ENCODE measurements at regions not wholly inside any gene's neighbourhood (a gene's known extent, or its start where the extent isn't known, plus 50 kb on each side); places are given as distances from the start of the nearest gene placed in this dataset.

DNA sequence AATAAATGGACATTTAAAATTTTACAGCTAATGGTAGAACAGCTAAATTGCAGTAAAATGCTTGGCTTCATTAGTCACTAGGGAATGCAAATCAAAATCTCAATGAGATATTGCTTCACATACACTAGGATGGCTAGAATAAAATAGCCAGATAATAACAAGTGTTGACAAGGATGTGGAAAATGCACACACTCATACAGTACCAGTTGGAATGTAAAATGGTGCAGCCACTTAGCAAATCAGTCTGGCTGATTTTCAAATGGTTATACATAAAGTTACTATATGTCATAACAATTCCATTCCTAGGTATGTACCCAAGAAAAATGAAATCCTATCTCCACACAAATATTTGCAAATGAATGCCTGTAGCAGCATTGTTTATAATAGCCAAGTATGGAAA lies 452.1 kb downstream of the HDGFL1 start:
- no peak for DNase-seq (ENCODE audit: low spot score)

DNA sequence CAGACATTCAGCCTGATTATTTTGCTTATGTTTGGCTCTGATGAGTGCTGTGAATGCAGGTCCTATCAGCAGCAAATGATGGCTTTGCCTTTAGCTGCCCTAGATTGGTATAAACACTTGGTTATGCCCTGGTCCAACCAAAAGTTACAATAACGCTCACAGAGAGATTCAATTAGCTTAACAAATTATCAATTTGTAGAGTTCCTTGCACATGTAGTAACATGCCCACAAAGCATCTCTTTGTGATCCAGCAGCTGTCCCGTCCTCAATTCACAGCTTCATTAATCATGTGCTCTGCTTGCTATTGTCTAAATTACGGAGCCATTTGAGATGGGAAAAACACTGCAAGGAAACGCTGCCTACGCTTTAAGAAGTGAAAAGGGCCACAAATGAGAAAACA lies 457.9 kb downstream of the HDGFL1 start:
- DNase-seq (ENCODE audit: low spot score) = no peak

DNA sequence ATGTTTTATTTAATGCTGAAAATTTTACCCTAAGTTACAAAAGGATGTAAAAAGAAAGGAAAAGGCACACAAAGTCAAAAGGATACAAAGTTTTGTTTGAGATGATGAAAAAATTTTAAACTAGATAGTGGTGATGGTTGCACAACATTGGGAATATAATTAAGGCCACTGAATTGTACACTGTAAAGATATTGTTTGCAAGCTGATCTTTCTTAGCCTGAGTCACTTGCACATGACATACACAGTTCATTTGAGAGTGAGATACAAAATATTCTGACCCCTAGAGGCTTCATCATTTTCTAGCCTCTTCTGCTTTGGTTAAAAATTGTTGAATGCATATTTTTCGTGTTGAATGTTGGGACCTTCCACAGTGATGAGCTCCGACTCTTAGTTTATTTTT lies 462.6 kb downstream of the HDGFL1 start:
- no peak for DNase-seq (ENCODE audit: low spot score)

DNA sequence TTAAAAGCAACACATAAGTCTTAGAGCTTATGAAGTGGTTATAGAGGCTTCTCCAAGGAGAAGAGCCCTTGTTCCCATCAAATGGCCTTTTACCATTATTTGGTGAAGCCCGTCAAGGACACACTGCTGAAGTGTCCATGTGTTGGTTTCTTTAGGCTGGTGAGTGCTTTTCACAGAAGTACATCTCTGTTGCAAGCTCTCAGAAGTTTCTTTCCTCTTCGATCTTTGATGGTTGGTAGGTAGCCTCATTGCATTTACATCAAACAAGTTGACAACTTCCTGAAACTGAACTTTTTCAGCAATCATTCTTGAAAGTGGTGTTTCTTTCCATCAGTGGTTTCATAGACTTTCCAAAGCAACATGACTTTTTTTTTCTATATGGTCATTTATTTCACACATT lies 465.6 kb downstream of the HDGFL1 start:
- DNase-seq (ENCODE audit: low spot score) = no peak

DNA sequence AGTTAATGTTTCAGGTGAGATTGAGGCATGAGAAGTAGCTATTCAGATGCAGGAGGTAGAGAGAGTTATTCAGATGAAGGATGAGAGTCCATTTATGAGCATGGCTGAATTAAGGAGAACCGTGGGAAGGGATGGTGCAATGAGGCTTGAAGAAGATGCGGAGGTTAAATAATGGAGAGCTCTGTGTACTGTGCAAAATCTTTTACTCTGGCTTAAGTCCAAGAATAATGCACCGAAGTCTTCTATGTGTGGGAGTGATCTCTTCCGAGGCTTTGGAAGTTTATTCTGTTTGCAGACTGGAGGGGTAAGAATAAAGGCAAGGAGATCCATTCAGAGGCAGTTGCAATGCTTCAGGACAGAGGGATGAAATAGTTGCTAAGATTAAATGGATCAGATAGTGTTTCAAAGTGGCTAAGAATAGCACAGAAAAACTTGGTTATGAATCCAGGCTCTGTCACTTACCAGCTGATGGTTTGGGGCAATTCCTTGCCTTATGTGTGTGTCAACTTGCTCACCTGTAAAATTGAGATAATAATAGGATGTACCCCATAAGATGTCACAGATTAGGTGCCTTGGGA lies 467.1 kb downstream of the HDGFL1 start:
- no peak for DNase-seq (ENCODE audit: low spot score)

DNA sequence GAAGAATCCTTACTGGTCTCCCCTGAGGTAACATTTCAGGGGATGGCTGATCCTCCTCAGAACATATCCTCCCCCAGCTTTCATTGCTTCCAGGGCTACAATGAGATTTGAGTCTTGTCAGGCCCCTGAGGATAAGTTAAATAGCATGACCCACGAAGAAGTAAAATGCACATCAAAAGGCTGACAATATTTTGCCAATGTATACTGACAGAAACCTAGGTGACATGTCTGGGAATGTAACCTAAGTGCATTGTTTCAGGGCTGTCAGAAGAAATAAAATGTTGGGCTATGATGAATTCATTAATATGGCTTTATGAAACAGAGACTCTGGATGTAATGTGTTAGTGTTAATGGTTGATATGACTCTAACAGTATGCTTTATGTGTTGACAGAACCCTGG lies 471.5 kb downstream of the HDGFL1 start:
- DNase-seq (ENCODE audit: low spot score) = no peak

DNA sequence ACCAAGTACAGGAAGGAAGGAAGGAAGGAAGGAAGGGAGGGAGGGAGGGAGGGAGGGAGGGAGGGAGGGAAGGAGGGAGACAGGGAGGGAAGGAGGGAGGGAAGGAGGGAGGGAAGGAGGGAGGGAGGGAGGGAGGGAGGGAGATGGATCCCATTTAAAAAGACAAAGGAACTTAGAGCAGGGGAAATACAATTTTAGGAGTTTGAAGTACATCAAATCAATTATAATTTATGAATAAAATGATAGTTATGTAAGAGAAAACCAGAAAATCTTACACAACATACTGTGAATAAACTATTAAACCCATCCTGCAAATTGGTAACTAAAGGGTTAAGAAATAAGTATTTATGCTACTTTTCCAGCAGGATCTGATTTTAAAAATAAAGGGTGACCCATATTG lies 475.9 kb downstream of the HDGFL1 start:
- DNase-seq (ENCODE audit: low spot score) = no peak

DNA sequence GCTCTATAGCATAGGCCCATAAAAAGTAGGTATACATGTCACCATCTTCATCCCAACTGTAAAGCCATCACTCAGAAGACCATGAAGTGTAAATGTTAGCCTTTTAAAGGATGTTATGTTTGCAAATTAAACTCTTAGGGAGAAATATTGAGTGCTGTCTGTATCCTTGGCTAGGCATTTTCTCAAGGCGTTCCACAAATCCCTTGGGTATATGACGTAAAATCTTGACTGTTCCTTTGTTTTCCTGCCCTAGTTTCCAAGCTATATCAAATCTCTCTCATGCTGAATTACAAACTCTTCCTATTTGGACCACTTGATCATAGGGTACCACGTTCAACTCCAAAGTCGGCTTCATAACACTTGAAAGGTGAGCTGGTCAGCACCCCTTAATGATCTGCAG lies 486.2 kb downstream of the HDGFL1 start:
- DNase-seq (ENCODE audit: low spot score) = no peak

DNA sequence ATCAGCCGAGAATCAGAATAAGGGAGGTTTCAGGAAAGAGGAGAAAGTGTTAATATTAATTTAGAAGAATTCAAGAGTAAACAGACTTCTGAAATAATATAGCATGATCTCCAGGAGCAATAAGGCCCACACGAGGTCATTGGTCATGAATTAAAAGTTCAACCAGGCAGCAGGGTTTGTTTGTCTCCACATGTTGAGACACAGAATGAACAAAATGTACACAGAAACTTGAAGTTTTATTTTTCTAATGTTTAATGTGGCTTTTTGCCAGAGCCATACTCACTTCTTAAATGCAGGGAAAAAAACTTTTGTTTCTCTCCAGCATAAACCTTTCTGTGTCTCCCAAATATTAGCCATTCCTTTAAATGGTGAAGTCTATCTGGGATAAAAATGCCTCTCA lies 504.5 kb downstream of the HDGFL1 start:
- no peak for DNase-seq (ENCODE audit: low spot score)

DNA sequence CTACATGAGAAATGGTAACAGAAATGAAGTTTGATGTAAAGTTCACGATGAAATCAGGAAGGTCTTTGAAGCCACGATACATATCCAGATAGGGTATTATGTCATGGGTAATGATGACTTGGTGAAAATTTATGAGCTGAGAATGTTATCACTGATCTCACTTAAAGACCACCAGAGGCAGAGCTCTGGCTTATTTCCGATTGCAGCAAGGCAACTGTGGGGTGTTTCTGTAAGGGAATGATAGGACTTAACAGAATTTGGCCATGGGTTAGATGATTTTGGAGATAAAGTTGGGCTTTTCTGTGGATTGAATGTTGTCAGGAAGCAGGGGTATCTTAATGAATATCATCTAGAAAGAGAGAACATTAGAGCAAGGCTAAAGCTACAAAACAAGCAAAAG lies 508.4 kb downstream of the HDGFL1 start:
- no peak for DNase-seq (ENCODE audit: low spot score)

DNA sequence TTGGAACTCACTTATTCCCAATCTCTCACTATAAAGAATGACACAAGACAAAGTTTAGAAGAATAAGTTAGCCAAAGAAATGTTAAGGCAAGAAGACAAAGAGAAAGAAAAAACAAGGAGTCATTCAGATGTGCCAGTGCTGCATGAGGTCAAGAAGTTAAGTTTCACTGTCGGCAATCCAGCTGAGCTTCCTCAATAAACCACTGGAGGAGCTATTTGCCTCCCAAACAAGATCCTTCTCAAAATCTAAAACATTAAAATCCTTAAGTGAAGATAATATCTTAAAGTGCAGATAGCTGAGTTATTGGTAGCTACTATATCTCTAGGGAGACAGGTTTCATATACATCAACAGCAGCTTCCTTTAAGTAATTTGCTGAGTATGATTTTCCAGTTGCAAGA lies 512.3 kb downstream of the HDGFL1 start:
- DNase-seq (ENCODE audit: low spot score) = no peak

DNA sequence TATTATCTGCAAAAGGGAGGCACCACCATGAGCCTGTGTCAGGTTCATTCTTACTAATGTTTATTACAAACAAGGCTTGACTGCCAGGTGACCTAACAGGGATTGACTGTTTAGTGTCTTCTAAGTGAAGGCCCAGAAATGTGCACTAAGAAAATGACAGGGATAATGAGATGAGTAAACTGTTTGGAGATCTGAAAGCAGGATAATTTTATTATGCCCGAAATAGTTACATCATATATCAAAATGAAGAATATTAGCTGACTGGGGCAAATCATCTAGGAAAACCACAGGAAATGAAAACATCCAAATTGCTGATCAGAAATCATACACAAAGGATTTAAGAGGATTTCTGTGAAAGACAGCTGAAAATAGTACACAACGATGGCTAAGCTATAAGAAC lies 516.7 kb downstream of the HDGFL1 start:
- DNase-seq (ENCODE audit: low spot score) = no peak

DNA sequence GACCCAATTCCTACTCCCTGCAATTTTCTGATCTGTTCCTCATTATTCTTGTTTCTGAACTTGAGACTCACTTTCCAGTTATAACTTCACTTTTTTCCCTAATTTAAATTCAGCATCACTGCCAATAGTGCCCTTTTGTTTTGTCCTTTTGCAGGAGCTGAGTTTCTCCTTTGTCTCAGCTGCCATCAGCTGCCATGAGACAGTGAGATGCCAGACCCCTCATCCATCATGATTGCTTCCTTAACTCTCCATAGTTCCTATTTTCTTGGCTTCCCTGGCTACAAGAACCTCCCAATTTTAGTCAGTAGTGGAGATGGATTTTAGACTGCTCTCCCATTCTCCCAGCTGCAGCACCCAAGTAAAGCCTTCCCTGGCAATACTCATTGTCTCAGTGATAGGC lies 518.1 kb downstream of the HDGFL1 start:
- DNase-seq (ENCODE audit: low spot score) = no peak

DNA sequence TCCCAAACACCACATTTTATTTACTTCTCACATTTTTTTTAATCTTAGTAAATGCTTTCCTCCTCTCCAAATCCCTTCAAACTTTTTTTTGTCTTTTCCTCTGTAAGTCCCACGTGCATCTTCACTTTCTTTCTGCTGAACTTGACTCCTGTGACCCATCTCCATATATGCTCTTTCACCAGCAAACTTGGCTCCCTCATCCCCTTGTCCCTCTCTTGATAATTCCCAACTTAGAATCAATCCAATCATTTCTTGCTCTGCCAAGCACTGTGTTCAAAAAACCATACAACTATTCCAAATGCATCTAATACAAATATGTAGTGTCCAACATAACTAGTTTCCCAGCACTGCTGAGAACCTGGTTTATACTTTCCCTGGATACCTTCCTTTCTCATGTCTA lies 519.4 kb downstream of the HDGFL1 start:
- no peak for DNase-seq (ENCODE audit: low spot score)

DNA sequence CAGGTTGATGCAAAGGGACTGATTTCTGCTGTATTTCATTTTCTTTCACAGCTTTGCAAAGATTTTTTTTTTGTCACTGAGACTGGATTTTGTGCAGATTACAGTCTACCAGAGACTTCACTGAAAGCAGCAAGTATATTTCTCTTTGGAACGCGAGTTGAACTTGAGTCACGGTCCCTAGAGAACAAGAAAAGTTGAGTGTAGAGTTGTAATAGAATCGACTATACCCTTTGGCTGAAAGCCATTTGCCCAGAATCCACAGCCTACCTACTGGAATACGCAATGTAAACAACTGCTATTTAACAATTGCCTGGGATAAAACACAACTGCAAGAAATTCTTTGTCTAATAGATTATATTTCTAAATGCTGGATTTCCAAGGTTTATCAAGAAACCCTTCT lies 520.6 kb downstream of the HDGFL1 start:
- no peak for DNase-seq (ENCODE audit: low spot score)

DNA sequence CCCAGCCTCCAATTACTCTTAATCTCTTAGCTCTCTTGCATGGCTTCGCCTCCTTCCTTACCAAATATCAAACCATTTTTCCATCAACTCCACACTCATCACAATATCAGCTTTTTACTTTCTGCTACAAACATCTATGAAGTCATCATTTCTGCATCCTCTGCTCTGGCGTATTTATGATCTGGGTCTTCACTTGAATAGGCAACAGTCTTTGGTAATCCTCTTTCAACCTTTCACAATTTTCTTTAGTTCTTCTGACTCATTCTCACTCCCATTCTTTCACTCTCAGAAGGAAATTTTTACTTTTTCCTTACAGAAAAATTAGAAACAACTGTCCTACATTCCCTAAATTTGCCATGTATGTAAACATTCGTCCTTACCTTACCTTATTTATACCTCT lies 522.4 kb downstream of the HDGFL1 start:
- DNase-seq (ENCODE audit: low spot score) = no peak

DNA sequence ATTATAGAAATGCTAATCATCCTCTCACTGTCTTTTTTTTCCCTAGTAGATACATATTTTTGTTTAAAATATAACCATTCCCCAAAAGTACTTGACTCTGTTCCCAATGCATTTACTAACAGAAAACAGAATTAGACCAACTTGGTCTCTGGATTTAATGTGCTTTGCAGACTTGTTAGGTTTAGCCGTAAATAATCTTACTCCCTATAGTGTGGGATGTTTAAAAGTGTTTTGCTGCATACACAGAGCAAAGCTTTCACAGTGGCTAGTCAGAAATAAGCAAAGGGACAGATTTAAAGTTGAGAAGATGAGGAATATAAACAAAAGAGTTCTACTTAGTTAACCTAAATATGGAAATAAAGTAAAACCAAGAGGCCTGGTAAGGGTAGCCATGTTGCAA lies 527.5 kb downstream of the HDGFL1 start:
- DNase-seq (ENCODE audit: low spot score) = no peak

DNA sequence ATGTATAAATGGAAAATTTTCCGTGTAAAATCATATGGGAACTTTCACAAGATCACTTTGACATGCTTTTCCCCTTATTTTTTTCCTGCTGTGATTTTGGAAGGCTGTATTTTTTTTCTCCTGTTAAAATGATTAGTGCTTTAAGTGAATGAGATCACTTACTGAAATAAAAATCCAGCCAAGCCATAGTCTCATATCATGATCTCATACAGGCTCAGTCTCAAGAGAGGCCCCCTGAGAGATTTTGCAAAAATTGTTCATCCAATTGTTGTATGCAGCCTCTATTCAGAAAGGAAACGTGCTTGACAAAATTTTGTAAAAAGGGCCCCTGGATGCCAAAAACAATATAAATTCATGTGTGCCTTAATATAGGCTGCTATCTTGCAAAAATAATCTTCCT lies 528.2 kb downstream of the HDGFL1 start:
- no peak for DNase-seq (ENCODE audit: low spot score)

DNA sequence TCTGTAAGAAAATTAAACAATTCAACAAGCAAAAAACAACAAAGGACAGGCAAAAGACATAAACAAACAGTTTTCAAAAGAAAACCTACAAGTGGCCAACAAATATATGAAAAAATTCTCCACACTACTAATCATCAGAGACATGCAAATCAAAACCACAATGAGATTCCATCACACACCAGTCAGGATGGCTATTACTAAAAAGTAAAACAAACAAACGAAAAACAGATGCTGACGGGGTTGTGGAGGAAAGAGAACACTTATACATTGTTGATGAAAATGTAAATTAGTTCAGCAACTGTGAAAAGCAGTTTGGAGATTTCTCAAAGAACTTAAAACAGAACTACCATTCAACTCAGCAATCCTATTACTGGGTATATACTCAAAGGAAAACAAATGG lies 537.6 kb downstream of the HDGFL1 start:
- DNase-seq (ENCODE audit: low spot score) = no peak

DNA sequence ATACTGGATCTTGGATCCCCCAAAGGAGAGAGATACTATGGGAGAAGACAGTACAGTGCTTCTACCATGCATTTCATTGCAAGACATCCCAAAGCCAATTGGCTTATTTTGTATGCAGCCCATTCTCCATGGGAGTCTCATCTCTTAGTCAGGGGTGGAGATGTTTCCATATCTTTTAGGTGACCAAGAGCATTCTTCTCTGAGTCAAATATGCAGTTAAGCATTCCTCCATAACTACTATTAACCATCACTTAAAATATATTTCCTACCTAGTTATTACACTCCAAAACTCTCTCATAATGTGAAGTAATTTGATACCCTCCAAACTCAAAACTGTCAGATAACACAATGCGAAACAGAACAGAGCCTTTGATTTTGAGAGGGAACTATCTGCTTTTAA lies 542.6 kb downstream of the HDGFL1 start:
- no peak for DNase-seq (ENCODE audit: low spot score)

DNA sequence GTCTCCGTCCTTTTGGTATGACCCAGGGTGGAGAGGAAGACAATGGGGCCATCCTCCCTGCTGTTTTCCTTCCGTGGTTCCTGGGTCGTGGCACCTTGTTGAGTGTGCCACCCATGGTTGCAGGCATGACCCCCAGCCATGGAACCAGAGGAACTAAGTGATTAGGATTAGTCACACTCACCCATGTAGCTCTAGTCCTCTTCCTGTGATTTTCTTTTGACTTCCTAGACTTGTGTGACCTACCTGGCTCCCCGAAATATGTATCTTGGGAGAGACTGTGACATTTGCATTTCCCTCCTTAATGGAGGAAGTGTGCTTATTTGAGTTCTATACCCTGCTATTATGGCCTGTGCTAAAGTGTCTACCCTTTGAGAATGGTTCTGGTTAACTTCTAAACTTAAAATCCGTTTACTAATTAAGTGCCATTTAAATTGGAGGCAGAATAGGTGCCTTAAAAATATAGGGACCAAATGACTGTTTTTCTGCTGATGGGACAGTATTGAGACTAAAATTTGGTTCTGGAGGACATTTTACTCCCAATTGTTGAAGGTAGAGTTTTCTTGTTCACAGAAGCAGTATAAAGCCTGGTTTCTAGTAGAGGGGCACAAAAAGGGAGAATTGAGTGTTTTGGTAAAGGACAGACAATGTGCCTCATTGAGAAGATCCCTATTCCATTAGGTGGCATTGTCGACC lies 545.6 kb downstream of the HDGFL1 start:
- DNase-seq (ENCODE audit: low spot score) = no peak

DNA sequence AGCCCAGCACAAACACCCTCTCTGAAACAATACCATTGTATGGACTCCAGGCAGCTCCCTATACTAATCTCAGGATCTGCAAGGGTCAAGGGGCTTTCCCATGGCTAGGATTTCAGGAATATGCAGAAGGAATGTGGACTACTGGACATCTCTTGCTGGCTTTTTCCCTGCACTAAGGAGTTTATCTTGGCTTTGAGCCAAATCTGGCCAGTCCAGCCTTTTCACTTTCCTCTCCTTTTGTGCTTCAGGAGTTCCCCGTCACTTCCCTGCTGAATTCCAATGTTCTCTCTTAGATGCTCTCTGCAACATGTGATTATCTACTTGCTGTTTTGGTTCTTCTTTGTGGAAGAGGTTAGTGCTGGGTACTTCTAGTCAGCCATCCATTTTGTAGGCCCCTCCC lies 568.2 kb downstream of the HDGFL1 start:
- no peak for DNase-seq (ENCODE audit: low spot score)

DNA sequence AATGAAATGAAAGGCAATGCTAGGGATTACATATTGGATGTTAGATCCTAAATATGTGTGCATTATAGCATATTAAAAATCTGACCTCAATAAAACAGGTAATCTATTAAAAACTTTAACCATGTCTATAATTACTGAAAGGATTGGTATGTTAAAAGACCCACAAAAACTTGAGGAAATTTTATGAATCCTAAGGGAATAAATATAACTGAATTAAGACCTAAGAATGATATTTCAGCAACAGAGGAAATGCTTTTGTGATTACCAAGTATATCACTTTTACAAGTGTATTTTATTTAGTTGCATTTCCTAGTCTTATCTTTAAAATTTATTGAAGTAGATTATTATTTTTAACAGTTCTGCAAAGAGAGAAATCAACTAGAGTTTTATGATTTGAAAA lies 571.5 kb downstream of the HDGFL1 start:
- no peak for DNase-seq (ENCODE audit: low spot score)

DNA sequence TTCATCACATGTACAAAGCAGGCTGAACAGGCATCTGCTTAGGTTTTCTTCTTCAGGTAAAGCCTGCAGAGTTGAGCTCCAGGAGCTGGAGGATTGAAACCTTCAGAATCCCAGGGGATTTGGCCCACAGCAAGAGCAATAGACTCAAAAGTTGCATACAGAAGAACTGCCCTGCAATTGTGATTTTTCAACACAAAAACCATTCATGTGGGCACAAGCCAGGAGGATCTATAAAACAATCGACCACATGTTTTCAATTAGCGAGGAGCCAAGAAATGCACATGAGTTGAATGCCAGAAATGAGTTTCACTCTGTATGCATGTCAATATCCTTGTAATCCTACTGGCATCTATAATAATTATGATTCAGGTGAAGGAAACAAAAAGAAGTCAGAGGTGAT lies 576.4 kb downstream of the HDGFL1 start:
- no peak for DNase-seq (ENCODE audit: low spot score)

Measured in ureter (tissue), 1 donor.